ENCODE measurements at regions not wholly inside any gene's neighbourhood (a gene's known extent, or its start where the extent isn't known, plus 50 kb on each side); places are given as distances from the start of the nearest gene placed in this dataset.
"Not testable (repeated sequence)": the region's sequence is repeated elsewhere in the genome, so short reads cannot be mapped to it uniquely, and the experiment has no call there.

DNA sequence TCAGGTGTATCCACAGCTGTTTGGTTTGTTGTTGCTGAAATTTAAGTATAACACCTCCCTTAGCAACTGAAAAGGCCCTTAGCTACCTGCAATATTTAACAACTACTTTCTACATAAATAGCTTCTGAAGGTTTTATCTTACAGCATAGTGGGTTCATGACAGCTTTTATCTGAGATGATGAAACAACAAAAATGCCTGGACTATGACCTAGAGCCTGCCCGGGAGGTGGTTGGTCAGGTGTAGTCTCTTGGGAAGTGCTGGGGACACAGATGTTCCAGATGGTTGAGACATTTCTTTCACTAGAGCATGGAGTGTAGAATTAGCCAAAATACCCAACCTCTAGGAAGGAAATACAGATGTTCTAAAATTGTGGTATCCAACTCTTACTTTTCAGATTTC, 705.4 kb downstream of the MAFB start:
- no peak for DNase-seq (ENCODE audit: low spot score)

DNA sequence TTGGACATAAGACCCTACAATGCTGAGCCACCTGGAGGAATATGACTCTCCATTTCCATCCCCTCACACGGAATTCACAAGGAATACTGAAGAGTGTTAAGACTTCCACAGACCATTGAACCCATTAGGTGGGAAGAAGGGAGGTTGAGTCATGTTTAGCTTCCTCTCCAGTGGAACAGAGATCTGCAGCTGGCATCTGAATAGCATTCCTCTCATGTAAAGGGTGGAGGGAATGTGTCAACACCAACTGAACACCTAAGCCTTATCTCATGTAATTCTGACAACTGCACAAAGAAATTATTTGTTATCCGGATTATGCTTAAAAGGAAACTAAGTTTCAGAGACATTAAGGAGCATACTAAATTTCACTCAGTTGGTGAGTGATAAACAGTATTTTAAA, 705.9 kb downstream of the MAFB start:
- DNase-seq (ENCODE audit: low spot score): no peak

DNA sequence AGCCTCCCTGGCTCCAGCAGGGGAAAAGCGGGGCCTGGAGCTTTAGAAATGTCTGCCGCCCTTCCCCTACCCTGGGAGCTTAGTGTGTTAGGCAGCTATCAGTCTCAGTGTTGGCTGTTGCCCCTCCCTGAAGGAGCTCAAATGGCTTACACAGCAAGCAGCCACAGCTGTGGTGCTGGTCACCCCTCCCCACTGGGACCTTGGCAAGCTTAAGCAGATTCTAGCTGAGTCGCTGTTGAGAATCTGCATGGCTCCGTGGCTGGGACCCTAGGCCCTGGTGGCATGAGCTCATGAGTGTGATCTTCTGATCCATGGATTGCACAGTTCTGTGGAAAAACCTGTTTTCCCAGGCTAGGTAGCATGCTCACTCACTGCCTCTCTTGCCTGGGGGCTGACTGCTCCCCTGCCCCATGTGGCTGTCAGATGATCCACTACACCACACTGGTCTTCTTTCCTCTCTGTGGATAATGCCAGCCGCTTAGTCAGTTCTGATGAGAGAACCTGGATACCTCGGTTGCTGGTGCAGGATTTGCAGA, 714.0 kb downstream of the MAFB start:
- no peak for DNase-seq (ENCODE audit: low spot score)

DNA sequence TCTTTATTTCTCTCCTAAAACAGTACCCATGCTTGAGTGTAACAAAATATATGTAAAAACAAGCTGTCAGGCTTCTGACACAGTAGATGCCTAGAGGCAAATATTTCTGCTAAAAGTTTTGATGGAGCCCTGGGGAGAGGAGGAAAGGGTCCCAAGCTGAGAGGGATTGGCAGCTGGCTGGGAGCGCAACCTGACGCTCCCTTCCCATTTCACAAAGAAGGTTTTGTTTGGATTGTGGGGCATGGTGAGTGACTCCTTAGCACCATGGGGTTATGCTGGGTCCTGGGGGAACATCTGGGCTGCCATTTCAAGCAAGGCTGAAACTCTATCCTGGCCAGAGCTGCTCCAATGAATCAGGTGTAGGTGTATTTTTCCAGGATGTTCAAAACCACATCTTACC, 720.5 kb downstream of the MAFB start:
- no peak for DNase-seq (ENCODE audit: low spot score)

DNA sequence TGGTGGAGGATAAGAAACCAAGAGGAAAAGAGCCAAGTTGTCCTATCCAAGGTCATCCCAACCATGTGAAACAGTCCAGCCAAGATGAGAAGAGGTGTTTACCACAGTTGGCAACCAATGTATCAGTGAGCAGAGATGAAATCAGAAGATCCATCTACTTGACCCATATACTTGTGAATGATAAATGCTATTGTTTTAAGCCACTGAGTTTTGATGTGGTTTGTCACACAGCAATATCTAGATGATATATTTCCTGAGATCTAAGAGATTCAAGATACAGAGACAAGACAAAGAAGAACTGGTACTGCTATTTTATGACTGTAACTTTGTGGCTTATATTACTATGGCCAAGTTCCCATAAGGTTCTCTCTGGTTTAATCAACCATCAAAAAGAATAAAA, 721.2 kb downstream of the MAFB start:
- no peak for DNase-seq (ENCODE audit: low spot score)

DNA sequence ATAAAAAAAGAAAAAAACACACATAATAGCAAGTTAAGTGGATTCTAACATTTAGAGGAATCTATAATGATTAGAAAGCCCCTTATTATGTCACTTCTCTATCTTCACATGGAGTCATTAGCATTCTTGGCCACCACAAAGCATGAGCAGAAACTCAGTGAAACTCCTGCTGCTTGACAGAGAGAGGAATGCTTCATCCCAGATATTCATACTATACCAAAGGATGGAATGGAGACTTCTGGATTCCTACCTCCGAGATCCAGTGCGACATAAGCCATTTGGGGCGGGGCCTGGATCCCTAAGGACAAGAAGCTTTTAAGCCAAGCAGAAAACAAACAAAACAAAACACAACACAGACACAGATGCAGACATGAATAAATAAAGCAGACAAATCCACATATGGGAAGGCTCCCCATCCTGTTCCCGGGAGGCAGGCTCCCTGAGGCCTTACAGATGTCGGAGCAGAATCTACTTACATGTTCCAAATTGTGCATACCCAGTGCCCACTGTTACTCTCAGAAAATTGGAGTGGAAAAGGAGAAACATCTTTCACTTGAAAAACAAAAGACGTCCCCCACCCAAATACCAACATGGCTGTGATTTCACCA, 727.3 kb downstream of the MAFB start:
- DNase-seq (ENCODE audit: low spot score): no peak

DNA sequence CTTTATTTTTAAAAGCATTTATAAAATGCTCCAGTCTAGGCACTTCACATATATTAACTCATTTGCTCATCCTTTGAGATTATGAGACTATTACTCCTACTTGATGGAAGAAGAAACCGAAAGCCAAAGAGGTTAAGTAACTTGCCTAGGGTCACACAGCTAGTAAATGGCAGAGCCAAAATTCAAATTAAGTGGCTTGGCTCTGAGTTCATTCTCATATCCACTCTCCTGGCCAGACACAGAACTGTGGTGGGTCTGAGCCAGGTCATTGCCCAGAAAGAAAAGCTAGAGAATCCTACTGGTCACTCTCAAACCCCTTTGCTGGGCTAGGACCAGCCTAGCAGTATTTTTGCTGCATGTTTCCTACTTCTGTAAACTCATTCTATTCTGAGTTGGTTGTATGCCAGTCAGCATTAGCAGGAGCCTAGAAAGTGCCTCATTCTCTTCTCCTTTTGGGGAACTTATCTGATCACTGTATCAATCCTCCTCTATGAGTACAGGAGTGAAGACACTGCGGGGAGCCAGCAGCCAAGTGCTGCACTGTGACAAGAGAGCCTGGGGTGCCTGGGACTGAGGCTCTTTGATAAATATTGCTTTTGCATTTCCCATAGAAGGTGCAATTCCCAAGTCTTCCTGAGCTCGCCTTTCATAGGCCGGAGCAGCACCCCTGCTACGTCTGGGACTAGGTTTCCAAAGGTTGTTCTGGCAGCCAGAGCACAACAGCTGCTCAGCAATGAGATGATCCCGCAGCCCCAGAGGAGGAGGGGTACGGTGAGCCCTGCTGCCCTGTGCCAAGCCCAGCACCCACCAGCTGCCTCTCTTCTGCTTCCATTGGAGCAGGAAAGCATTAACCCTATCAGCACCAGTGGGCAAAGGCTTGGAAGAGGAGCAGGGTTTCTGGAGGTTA, 728.3 kb downstream of the MAFB start:
- no peak for DNase-seq (ENCODE audit: low spot score)

DNA sequence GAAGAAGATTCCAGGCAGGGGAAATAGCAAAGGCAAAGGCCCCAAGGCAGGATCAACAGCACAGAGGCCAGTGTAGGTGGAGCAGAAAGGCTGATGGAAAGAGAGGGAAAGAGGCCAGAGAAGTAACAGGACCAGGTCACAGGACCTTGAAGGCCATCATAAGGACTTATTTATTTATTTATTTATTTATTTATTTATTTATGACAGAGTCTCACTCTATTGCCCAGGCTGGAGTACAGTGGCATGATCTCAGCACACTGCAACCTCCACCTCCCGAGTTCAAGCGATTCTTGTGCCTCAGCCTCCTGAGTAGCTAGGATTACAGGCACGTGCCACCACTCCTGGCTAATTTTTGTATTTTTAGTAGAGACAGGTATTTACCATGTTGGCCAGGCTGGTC, 731.1 kb downstream of the MAFB start:
- DNase-seq (ENCODE audit: low spot score): not testable (repeated sequence)

DNA sequence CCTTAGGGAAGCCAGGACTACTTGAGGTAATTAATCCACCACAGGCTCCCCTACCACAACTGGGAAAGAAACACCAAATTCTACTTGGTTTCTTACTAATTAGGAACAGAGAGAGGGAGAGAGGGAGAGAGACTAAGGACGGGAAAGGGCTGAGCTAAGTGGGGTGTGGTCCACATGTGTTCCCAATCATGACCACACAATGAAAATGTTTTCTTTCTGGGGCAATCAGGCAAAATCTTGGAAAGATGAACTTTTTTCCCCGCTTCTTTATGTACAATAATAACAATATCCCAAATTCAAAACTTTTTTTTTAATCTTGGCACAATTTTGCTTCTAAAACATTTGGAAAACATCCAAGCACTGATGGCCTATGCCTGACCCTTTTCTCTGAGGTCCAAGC, 734.4 kb downstream of the MAFB start:
- DNase-seq (ENCODE audit: low spot score): no peak

DNA sequence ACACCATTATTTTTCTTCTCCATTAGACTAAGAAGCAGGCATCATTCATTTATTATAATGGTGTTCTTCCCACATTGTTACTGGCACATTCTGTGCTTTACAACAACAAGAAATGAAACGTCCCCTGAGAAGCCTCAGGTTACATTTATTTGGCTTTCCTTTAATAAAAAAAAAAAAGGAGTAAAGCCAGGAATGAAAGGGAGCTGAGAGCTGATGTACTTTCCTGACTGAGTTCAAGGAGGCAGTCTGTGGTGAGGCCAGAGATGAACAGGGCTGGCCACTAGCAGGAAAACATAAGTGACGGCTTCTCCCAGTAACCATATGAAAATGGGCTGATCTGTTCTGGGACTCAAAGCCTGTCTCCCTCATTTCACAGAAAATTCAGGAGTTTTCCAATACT, 742.1 kb downstream of the MAFB start:
- DNase-seq (ENCODE audit: low spot score): no peak

DNA sequence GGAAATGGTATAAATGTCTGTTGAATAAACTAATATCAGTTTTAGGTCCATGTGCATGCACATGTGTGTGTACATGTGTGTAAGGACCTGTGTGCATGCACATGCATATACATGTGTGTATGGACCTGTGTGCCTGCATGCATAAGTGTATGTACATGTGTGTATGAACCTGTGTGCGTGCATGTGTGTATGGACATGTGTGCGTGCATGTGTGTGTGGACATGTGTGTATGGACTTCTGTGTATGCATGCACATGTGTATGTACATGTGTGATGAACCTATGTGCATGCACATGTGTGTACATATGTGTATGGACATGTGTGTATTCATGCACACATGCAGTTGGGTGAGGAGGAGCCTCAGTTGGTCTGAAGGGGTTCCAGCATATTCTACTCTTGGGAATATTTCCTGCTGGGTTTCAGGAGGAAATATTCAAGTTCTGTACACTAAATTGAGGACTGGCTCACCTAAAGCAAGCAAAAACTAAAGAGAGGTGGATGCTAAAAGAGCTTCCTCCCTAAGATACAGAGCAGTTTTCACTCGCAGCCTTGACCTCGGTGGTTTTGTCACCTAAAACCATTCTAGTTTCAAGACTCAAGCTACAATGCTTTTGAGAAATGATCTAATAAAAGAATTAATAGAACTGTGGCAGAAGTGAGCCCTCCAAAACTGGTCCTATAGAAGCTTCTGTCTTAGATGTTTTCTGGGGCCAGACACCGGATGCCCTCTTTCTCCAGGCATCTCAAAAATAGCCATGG, 742.8 kb downstream of the MAFB start:
- DNase-seq (ENCODE audit: low spot score): no peak

DNA sequence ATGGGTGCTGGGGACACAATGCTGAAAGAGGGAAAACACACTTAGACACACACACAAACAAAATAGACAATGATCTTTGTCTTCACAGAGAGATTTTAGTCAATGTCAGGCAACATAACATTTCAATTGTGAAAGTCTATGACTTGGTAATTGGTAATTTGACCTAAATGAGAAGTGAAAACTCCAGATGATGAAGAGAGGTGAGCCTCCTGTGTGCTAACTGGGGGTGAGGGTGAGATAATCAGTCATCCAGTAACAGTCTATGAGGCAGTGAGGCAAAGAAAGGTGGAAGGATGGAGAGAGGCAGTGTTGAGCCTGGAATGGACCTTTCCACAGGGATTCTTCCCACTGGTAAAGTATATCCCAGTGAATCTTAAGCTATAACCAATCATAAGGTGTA, 744.2 kb downstream of the MAFB start:
- no peak for DNase-seq (ENCODE audit: low spot score)

DNA sequence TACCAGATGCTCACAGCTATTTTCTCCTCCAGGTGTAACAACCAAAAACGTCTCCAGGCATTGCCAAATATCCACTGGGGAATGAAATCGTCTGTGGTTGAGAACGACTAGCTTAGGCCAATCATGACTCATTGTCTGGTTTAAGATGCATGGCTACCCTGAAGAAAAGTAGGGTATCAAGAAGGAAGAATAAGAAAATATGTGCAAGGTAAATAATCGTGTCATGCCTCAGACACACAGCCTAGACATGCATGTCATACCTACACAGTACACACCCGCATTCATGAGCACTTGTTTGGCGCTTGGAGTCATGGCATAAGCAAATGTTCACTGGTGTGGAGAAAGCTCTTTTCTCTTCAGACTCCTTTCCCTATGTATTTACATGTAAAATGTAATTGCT, 745.7 kb downstream of the MAFB start:
- no peak for DNase-seq (ENCODE audit: low spot score)

DNA sequence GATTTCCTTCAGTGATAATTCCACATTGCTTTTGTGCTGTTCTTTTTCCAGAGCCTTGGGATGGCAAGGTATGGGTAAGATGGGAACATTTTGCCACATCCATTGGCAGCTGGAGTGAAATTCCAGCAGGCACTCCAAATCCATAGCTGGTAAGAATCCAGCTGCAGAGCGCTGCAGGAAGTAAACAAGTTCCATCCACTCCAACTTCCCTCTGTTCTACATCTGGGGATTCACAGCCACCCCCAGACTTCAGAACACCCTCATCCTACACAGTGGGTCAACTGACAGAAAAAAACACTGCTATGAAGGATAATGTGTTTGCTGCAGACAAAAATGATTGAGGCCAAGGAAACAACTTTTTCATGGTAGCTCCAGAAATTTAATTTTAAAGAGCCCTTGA, 747.8 kb downstream of the MAFB start:
- DNase-seq (ENCODE audit: low spot score): no peak

DNA sequence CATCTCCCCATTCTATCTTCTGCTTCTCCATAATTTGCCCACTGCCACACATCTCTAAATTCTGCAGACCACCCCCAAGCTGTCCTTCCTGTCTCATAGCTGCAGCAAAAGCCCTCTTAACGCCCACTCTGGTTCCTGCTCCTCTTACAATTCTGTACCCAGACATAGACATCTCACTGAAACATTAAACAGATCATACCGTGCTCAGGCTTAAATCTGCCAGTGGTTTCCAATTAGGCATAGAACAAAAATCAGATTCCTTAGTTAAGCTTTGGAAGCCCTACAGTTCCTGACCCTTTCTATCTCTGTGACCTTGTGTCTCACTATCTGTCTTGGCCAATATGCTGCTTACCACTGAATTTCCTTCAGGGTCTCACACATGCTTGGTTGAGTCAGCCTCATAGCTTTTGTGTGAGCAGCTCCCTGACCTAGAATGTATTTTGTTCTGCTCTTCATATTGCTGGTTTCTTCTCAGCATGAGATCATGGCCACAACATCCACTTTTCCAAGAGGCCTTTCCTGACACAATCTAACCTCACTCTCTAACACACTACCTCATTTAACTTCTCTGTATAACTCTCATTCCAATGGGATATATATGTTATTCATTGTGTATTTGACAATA, 749.7 kb downstream of the MAFB start:
- DNase-seq (ENCODE audit: low spot score): no peak

DNA sequence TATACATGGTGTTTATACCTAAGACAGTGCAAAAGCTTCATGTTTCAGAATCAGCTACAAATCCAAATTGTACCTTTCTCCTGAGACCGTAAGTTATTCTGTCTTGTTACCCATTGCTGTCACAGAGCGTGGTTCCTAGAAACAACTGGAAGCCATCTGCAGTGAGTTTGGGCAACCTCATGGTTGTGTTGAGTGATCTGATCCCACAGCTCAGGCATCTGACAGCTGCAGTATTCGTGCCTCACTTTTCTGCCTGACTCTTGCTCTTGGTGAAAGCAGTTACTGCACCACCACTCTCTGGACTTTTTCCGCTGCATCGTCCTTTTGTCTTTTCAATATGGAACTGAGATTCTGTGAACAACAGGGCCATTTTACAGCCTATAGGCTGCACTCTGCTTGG, 752.6 kb downstream of the MAFB start:
- no peak for DNase-seq (ENCODE audit: low spot score)

DNA sequence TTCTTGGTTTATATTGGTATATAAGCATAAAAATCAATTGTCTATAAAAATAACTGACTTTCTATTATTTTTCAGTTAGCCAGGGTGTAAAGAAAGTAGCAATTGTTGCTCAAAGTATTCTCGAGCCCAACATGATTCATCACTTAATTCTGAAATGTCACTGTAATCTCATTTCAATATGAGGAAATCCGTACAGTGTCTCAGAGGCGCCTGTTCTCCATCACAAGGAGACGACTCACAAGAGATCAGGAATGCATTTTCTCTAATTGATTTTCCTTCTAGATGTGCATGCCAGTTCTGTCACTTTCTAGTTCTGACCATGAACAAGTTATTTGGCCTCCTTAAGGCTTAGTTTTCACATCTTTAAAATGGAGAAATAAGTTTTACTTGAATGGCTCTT, 753.1 kb downstream of the MAFB start:
- no peak for DNase-seq (ENCODE audit: low spot score)

DNA sequence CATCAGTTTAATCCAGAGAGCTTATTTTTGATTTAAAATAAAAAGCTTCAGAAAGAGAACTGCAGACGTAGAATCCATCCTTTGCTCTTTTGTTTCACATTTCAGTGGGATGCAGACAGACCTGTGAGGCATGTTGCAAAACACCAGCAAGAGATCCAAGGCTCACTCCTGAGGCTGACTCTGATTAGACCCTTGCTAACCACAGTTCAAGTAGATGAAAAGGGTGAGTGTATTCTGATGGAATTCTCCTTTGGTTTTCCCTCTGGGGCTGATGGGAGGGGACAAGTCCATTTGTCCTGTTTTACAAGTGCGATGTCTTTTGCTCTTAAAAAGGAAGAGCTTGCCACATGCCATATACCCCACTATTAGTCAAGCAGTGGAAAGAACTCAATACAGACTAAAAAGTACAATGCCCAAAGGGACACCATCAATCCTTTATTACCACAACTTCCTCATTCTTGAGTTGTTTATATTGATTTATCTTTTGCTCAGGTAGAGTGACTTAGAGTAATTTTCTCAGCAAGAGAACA, 772.7 kb downstream of the MAFB start:
- DNase-seq (ENCODE audit: low spot score): no peak

DNA sequence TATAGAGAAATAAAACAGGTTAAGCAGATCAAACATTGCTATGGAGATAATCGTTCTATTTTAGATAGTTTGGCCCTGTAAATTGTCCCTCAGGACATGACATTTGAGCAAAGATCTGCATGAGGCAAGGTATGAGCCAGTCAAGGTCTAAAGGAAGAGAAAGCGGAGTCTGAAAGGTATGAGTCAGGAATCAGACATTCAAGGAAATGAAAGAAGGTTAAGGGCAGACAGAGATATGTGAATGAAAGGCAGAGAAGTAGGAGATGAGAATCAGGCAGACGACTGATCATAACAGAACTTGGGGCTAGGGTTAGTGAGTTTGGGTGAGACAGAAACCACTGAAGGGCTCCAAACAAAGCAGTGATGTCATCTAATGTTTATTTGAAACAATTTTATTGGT, 775.8 kb downstream of the MAFB start:
- DNase-seq (ENCODE audit: low spot score): no peak

DNA sequence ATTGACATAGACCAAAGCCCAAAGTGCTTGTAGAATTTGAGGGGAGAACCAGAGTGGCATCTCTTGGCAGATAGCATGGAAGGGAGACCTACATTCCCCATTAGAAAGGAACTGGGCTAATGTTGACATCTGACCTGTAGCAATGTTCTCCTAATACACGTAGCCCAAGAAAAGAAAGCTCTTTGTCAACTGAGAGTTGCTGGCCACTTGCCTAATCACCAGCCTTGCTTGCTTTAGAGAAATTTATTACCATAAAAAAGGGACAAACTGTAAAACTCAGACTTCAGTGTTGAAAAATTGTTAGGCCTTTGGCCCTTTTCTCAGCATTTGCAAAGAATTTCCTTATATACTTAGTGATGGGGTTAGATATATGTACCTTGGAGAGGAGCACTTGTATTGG, 777.5 kb downstream of the MAFB start:
- DNase-seq (ENCODE audit: low spot score): no peak

DNA sequence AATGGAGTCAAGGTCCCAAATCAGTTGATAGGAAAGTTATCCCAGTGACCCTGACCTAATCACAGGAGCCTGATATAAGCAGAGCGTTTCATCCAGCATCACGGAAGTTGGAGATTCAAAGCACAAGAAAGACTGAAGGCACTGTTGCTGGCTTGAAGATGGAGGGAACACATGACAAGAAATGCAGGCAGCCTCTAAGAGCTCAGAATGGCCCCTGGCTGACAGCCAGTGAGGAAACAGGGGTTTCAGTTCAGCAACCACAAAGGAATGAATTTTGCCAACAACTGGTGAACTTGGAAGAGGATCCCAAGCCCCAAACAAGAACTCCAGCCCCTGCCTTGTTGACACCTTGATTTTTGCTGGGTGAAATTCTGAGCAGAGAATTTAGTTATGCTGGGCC, 778.5 kb downstream of the MAFB start:
- DNase-seq (ENCODE audit: low spot score): no peak

DNA sequence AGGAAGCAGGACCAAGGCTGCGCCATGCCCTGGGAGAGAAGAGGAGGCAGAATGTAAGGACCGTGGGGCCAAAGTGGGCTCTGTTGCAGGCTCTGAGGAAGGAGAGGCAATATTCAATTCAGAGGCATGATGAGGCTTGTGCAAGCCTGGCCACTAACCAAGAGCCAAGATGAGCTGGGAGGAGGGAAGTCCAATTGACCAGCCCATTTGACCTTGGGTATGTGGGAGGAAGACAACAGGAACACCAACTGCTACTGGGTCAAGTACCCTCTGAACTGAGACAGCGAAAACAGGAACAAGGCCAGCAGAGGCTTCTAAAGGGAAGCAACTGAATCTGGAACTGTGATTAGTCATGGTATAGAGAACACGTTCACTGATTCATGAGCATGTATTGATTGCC, 779.6 kb downstream of the MAFB start:
- no peak for DNase-seq (ENCODE audit: low spot score)
